ENCODE measurements at regions not wholly inside any gene's neighbourhood (a gene's known extent, or its start where the extent isn't known, plus 50 kb on each side); places are given as distances from the start of the nearest gene placed in this dataset.

DNA sequence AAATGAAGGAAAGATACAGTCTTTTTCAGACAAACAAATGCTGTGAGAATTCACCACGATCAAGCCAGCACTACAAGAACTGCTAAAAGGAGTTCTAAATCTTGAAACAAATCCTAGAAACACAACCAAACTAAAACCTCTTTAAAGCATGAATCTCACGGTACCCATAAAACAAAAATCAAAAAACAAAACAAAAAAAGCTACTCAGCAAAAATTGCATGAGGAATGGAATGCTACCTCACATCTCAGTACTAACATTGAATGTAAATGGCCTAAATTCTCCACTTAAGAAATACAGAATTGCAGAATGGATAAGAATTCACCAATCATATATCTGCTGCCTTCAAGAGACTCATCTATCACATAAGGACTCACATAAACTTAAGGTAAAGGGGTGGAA, 300.1 kb downstream of the NAF1 start (continued):
- TF ChIP-seq, protein P1, sequence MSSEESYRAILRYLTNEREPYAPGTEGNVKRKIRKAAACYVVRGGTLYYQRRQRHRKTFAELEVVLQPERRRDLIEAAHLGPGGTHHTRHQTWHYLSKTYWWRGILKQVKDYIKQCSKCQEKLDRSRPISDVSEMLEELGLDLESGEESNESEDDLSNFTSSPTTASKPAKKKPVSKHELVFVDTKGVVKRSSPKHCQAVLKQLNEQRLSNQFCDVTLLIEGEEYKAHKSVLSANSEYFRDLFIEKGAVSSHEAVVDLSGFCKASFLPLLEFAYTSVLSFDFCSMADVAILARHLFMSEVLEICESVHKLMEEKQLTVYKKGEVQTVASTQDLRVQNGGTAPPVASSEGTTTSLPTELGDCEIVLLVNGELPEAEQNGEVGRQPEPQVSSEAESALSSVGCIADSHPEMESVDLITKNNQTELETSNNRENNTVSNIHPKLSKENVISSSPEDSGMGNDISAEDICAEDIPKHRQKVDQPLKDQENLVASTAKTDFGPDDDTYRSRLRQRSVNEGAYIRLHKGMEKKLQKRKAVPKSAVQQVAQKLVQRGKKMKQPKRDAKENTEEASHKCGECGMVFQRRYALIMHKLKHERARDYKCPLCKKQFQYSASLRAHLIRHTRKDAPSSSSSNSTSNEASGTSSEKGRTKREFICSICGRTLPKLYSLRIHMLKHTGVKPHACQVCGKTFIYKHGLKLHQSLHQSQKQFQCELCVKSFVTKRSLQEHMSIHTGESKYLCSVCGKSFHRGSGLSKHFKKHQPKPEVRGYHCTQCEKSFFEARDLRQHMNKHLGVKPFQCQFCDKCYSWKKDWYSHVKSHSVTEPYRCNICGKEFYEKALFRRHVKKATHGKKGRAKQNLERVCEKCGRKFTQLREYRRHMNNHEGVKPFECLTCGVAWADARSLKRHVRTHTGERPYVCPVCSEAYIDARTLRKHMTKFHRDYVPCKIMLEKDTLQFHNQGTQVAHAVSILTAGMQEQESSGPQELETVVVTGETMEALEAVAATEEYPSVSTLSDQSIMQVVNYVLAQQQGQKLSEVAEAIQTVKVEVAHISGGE (CRISPR knock-in tag; IDR thresholded peaks at IDR 0.05): no peak
- TF ChIP-seq, protein P2, sequence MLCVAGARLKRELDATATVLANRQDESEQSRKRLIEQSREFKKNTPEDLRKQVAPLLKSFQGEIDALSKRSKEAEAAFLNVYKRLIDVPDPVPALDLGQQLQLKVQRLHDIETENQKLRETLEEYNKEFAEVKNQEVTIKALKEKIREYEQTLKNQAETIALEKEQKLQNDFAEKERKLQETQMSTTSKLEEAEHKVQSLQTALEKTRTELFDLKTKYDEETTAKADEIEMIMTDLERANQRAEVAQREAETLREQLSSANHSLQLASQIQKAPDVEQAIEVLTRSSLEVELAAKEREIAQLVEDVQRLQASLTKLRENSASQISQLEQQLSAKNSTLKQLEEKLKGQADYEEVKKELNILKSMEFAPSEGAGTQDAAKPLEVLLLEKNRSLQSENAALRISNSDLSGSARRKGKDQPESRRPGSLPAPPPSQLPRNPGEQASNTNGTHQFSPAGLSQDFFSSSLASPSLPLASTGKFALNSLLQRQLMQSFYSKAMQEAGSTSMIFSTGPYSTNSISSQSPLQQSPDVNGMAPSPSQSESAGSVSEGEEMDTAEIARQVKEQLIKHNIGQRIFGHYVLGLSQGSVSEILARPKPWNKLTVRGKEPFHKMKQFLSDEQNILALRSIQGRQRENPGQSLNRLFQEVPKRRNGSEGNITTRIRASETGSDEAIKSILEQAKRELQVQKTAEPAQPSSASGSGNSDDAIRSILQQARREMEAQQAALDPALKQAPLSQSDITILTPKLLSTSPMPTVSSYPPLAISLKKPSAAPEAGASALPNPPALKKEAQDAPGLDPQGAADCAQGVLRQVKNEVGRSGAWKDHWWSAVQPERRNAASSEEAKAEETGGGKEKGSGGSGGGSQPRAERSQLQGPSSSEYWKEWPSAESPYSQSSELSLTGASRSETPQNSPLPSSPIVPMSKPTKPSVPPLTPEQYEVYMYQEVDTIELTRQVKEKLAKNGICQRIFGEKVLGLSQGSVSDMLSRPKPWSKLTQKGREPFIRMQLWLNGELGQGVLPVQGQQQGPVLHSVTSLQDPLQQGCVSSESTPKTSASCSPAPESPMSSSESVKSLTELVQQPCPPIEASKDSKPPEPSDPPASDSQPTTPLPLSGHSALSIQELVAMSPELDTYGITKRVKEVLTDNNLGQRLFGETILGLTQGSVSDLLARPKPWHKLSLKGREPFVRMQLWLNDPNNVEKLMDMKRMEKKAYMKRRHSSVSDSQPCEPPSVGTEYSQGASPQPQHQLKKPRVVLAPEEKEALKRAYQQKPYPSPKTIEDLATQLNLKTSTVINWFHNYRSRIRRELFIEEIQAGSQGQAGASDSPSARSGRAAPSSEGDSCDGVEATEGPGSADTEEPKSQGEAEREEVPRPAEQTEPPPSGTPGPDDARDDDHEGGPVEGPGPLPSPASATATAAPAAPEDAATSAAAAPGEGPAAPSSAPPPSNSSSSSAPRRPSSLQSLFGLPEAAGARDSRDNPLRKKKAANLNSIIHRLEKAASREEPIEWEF (IDR thresholded peaks at IDR 0.05; ENCODE audit: insufficient replicate concordance, low read depth, low read length): no peak
- TF ChIP-seq TAF1 (IDR thresholded peaks at IDR 0.05; ENCODE audit: borderline replicate concordance, low read depth, low read length) (no peak), CHD1 (IDR thresholded peaks at IDR 0.05; ENCODE audit: low read depth, low read length) (no peak)
- TF ChIP-seq, protein P3, sequence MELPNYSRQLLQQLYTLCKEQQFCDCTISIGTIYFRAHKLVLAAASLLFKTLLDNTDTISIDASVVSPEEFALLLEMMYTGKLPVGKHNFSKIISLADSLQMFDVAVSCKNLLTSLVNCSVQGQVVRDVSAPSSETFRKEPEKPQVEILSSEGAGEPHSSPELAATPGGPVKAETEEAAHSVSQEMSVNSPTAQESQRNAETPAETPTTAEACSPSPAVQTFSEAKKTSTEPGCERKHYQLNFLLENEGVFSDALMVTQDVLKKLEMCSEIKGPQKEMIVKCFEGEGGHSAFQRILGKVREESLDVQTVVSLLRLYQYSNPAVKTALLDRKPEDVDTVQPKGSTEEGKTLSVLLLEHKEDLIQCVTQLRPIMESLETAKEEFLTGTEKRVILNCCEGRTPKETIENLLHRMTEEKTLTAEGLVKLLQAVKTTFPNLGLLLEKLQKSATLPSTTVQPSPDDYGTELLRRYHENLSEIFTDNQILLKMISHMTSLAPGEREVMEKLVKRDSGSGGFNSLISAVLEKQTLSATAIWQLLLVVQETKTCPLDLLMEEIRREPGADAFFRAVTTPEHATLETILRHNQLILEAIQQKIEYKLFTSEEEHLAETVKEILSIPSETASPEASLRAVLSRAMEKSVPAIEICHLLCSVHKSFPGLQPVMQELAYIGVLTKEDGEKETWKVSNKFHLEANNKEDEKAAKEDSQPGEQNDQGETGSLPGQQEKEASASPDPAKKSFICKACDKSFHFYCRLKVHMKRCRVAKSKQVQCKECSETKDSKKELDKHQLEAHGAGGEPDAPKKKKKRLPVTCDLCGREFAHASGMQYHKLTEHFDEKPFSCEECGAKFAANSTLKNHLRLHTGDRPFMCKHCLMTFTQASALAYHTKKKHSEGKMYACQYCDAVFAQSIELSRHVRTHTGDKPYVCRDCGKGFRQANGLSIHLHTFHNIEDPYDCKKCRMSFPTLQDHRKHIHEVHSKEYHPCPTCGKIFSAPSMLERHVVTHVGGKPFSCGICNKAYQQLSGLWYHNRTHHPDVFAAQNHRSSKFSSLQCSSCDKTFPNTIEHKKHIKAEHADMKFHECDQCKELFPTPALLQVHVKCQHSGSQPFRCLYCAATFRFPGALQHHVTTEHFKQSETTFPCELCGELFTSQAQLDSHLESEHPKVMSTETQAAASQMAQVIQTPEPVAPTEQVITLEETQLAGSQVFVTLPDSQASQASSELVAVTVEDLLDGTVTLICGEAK (IDR thresholded peaks at IDR 0.05; ENCODE audit: borderline replicate concordance): no peak

All from GM12878 (cell line).